IgD-negative memory B cell (primary cell): ENCODE measurements at regions not wholly inside any gene's neighbourhood (a gene's known extent, or its start where the extent isn't known, plus 50 kb on each side); places are given as distances from the start of the nearest gene placed in this dataset.
A peak's percentile ranks its signal among the peaks of the same experiment; 100 is the strongest.
"Not testable (repeated sequence)": the region's sequence is repeated elsewhere in the genome, so short reads cannot be mapped to it uniquely, and the experiment has no call there.

Experiments used
- H3K27ac Mint-ChIP-seq, 3 donors: one replicate each; pipeline ENCODE4 v1.8.0; 2020 to 2022; ENCODE audit warnings: mild to moderate bottlenecking in 3 of 3, mixed read lengths in 3 of 3, moderate library complexity in 1 of 3
- H3K27me3 Mint-ChIP-seq: one replicate; pipeline ENCODE4 v1.8.0; 2021; ENCODE audit warnings: mixed read lengths
- H3K36me3 Mint-ChIP-seq: one replicate; pipeline ENCODE4 v1.8.0; 2020; ENCODE audit warnings: mild to moderate bottlenecking, mixed read lengths
- H3K4me1 Mint-ChIP-seq, 3 donors: one replicate each; pipeline ENCODE4 v1.8.0; 2020 to 2022; ENCODE audit warnings: mixed read lengths in 3 of 3, mild to moderate bottlenecking in 1 of 3
- H3K4me3 Mint-ChIP-seq, 4 donors: one replicate each; pipeline ENCODE4 v1.8.0; 2020 to 2022; ENCODE audit warnings: mild to moderate bottlenecking in 4 of 4, mixed read lengths in 4 of 4, moderate library complexity in 3 of 4
- H3K9me3 Mint-ChIP-seq, 3 donors: one replicate each; pipeline ENCODE4 v1.8.0; 2020 to 2021; ENCODE audit warnings: mixed read lengths in 3 of 3, mild to moderate bottlenecking in 1 of 3

DNA sequence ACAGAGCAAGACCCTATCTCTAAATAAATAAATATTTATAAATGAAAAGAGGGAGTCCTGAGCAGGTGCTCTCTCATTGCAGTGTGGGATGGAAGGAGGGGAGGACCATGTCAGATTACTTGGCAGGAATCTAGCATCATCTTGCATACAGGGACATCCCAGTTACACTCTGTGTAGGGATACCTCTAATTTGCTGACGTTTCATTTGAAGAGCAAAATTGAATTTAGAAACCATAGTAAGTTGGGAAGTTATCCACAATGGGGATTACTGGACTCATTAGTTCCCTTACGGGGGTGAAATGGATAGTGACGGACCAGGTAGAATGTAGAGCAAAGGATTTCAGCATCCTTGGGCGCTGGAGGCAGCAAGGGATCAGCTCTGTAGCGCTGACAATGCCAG, 52.1 kb downstream of the ARHGEF18 start:
- H3K9me3 Mint-ChIP-seq: no peaks in the 10 kb centered on the region
- peaks cover 24 to 28% (median 25%) of the 10 kb centered on the region in 3 donors for H3K4me1 Mint-ChIP-seq
- peaks cover 11% of the 10 kb centered on the region for H3K36me3 Mint-ChIP-seq
- H3K4me3 Mint-ChIP-seq: peak overlapping the region in 2 of 4 donors; percentile 6 to 49
- peak overlapping the region in 1 of 3 donors; percentile 15 for H3K27ac Mint-ChIP-seq
- no peaks in the 10 kb centered on the region for H3K27me3 Mint-ChIP-seq

DNA sequence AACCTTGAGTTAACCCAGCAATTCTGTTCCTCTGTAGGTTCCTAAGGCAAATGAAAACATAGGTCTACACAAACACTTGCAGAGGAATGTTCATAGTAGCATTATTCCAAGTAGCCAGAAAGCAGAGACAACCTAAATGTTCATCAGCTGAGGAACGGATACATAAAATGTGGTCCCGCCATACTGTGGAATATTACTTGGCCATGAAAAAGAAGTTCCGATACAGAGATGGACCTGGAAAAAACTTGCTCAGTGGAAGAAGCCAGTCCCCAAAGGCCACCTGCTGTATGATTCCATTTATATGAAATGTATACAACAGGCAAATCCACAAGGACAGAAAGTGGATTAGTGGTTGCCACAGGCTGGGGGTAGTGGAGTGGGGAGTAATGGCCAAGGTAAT, 53.0 kb downstream of the ARHGEF18 start:
- H3K4me3 Mint-ChIP-seq: no peak overlapping the region

DNA sequence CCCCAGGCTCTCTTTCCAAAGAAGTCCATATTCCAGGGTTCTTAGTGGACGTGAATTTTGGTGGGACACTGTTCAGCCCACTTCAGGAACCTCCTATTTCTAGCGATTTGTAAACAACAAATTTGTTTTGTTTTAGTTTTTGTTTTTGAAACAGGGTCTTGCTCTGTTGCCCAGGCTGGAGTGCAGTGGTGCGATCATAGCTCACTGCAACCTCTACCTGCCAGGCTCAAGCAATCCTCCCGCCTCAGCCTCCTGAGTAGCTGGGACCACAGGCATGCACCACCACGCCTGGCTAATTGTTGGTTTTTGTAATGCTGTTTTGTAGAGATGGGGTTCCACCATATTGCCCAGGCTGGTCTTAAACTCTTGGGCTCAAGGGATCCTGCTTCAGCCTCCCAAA, 56.7 kb downstream of the ARHGEF18 start:
- Mint-ChIP-seq H3K27ac (peak overlapping the region in 2 of 3 donors; percentile 60 to 63), H3K4me1 (peaks cover 21 to 32% (median 24%) of the 10 kb centered on the region in 3 donors), H3K4me3 (peak overlapping the region in 1 of 4 donors; percentile 55)
- not testable (repeated sequence) for H3K36me3 Mint-ChIP-seq, H3K27me3 Mint-ChIP-seq, H3K9me3 Mint-ChIP-seq

More for the DNA sequence above, 53.0 kb downstream of the ARHGEF18 start:
- Mint-ChIP-seq H3K27me3 (no peaks in the 10 kb centered on the region), H3K36me3 (peaks cover 8% of the 10 kb centered on the region), H3K27ac (peak overlapping the region in 1 of 3 donors; percentile 15), H3K9me3 (no peaks in the 10 kb centered on the region), H3K4me1 (peaks cover 19 to 25% (median 24%) of the 10 kb centered on the region in 3 donors)

DNA sequence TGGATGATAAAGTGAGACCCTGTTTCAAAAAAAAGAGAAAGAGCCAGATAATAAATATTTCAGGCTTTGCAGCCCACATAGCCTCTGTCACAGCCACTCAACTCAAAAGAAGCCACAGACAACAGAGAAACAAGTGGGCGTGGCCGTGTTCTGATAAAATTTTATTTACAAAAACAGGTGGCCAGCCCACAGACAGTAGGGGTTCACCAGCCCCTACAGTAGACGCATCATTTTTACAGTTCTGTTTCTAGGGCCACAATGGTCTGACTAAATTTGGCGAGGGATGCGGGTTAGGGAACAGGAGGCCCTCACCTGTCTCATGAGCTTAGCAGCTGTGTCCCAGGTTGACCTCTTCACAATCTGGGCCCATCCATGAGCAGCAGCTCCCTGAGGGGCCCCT, 59.5 kb downstream of the ARHGEF18 start:
- Mint-ChIP-seq H3K27me3 (no peaks in the 10 kb centered on the region), H3K4me1 (peaks cover 25 to 32% (median 29%) of the 10 kb centered on the region in 3 donors), H3K27ac (peak overlapping the region; percentile 74 to 93 (median 90)), H3K36me3 (peaks cover 11% of the 10 kb centered on the region), H3K9me3 (no peaks in the 10 kb centered on the region), H3K4me3 (peak overlapping the region in 3 of 4 donors; percentile 75 to 79 (median 79))

DNA sequence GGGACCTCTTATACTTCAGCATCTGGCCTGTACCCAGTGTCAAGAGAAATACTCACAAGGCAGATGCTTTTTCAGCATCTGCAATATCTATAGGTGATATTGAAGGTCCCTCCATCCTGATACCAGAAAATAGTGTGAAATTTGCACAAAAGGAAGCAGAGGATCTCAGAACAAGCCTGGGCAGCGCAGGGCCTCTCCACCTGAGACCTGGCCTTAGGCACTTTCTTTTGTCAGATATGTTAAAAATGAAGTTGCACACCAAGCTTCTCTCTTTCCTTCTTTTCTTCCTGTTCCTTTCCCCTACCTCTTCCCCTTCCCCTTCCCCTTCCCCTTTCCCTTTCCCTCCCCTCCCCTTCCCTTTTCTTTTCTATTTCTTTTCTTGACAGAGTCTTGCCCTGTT, 62.2 kb downstream of the ARHGEF18 start:
- peak overlapping the region in 2 of 3 donors; percentile 16 to 42 for H3K27ac Mint-ChIP-seq
- peaks cover 26 to 32% (median 26%) of the 10 kb centered on the region in 3 donors for H3K4me1 Mint-ChIP-seq
- no peaks in the 10 kb centered on the region for H3K27me3 Mint-ChIP-seq
- H3K9me3 Mint-ChIP-seq: no peaks in the 10 kb centered on the region
- peaks cover 6% of the 10 kb centered on the region for H3K36me3 Mint-ChIP-seq
- H3K4me3 Mint-ChIP-seq: no peak overlapping the region

DNA sequence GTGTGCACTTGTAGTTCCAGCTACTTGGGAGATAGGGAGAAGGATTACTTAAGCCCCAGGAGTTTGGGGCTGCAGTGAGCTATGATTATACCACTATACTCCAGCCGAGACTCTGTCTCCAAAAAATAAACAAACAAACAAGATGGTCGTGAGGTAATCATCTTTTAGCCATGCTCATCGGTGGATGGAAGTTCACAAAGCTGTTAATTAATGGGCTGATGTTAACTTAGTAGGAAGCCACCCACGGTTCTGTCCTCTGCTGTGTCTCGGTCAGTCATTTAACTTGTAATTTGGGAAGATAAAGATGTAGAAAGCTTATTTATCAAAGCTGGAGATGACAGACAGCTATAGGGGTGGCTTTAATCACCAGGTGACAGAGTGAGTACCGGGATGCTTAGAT, 64.9 kb downstream of the ARHGEF18 start:
- H3K4me3 Mint-ChIP-seq: no peak overlapping the region
- peaks cover 16 to 22% (median 17%) of the 10 kb centered on the region in 3 donors for H3K4me1 Mint-ChIP-seq
- peaks cover 6% of the 10 kb centered on the region for H3K36me3 Mint-ChIP-seq

DNA sequence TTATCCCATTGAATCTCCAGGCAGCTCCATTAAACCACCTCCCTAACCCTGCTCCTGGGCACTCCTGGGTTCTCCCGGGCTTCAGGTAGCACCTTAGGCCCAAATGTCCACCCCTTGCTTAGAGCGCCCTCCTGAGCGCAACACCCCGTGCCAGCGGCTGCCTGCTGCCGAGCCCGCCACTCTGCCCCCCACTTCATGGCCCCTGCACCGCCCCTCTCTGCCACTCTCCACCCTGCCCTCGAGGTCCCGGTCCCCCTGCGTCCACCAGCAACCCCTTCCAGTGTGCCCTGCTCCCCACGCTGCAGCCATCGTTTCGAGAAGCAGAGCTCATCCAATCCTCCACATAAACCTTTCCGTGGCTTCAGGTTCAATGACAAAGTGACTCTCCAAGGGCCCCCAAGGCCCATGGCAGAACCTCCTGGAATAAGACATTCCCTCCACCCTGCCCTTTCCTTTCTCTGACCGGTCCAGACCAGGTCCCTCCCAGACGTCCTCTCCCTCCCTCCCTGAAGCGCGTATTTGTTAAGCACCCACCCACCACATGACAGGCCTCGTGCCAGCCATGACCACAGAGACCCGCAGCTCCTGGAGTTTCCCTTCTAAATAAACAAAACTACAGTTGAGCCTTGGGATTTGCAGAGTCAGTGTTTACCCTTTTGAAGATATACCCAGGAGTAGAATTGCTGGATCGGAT, 66.6 kb downstream of the ARHGEF18 start:
- Mint-ChIP-seq H3K27me3 (no peaks in the 10 kb centered on the region), H3K4me3 (peak overlapping the region in 2 of 4 donors; percentile 29 to 76), H3K4me1 (peaks cover 10 to 19% (median 14%) of the 10 kb centered on the region in 3 donors), H3K27ac (peak overlapping the region in 1 of 3 donors; percentile 73), H3K36me3 (peaks cover 6% of the 10 kb centered on the region), H3K9me3 (no peaks in the 10 kb centered on the region)

More for the DNA sequence above, 64.9 kb downstream of the ARHGEF18 start:
- Mint-ChIP-seq H3K9me3 (no peaks in the 10 kb centered on the region), H3K27me3 (no peaks in the 10 kb centered on the region), H3K27ac (no peak overlapping the region)

DNA sequence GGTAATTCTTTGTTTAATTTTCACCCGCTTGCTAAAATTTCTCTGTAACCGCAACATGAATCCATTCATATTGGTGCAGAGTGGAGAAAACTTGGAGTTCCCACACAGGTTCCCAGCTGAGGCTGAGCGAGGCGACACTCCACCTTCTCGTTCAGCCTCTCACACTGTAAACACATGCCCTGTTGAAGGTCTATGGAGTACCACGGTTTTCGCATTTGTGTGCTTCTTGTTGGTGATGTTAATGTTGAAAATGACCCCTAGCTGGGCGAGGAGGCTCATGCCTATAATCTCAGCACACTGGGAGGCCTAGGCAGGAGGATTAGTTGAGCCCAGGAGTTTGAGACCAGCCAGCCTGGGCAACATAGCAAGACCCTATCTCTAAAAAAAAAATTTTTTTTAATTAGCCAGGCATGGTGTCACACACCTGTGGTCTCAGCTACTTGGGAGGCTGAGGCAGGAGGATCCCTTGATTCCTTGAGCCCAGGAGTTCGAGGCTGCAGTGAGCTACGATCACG, 67.2 kb downstream of the ARHGEF18 start:
- peaks cover 10 to 19% (median 12%) of the 10 kb centered on the region in 3 donors for H3K4me1 Mint-ChIP-seq
- H3K36me3 Mint-ChIP-seq: peaks cover 6% of the 10 kb centered on the region
- H3K27ac Mint-ChIP-seq: peak overlapping the region in 1 of 3 donors; percentile 73
- peak overlapping the region in 1 of 4 donors; percentile 29 for H3K4me3 Mint-ChIP-seq
- no peaks in the 10 kb centered on the region for H3K9me3 Mint-ChIP-seq
- no peaks in the 10 kb centered on the region for H3K27me3 Mint-ChIP-seq

DNA sequence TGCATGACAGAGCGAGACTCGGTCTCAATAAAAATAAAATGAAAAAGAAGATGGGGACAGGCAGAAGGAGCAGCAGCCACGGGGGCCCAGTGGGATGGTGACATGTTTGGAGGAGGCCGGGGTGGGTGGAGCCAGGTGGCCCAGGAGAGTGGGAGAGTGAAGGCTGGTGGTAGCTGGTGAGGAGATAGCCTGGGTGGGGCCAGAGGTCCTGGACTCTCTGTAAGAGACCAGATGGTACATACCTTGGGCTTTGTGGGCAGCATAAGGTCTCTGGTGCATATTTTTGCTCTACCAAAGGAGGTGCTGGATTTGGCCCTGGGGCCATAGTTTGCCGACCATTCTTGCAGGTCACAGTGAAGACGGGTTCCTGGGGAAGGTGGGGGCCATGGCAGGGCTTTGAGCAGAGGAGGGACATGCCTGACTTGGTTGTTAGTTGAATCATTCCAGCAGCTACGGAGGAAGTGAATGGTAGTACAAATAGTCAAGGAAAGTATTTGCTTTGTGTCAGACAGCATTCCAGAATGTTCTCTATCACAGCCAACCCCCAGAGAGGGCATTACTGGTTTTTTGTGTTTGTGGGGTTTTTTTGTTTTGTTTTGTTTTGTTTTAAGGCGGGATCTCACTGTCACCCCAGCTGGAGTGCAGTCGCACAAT, 69.1 kb downstream of the ARHGEF18 start:
- Mint-ChIP-seq H3K4me1 (peaks cover 6 to 15% (median 11%) of the 10 kb centered on the region in 3 donors), H3K36me3 (peaks cover 1% of the 10 kb centered on the region), H3K9me3 (no peaks in the 10 kb centered on the region), H3K4me3 (peak overlapping the region in 2 of 4 donors; percentile 28 to 52), H3K27ac (peak overlapping the region in 1 of 3 donors; percentile 24), H3K27me3 (no peaks in the 10 kb centered on the region)

DNA sequence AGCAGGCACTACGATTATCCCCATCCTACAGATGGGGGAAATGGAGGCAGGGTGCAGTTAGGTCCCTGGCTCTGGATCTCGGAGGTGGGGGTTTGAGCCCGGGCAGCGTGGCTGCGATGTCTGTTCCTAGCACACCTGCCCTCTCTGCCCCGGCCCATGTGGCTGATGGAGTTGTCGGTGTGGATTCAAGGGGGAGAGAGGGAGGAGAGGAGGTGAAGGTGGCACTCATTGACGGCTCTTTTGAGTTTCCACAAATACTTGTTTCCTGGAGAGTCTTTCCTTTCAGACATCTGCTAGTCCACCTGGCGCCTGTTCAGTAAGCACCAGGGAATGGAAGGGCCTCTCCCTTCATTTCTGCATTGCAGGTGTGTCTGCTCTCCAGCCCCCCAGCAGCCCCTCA, 69.9 kb downstream of the ARHGEF18 start:
- H3K27me3 Mint-ChIP-seq: no peaks in the 10 kb centered on the region
- H3K27ac Mint-ChIP-seq: no peak overlapping the region
- no peaks in the 10 kb centered on the region for H3K9me3 Mint-ChIP-seq
- no peaks in the 10 kb centered on the region for H3K36me3 Mint-ChIP-seq
- no peak overlapping the region for H3K4me3 Mint-ChIP-seq
- H3K4me1 Mint-ChIP-seq: peaks cover 4 to 12% (median 9%) of the 10 kb centered on the region in 3 donors

DNA sequence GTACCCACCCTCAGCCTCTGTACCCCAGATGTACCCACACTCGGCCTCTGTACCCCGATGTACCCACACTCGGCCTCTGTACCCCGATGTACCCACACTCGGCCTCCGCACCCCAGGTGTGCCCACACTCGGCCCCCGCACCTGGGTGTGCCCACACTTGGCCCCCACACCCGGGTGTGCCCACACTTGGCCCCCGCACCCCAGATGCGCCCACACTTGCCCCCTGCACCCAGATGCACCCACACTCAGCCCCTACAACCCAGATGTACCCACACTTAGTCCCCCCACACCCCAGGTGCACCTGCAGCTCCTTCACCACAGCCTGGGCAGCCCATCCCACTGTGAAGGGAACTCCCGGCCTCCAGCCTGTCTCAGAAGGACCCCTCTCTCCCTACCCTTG, 69.7 kb downstream of the PEX11G start:
- H3K9me3 Mint-ChIP-seq: no peaks in the 10 kb centered on the region
- H3K27me3 Mint-ChIP-seq: no peaks in the 10 kb centered on the region
- H3K4me3 Mint-ChIP-seq: no peak overlapping the region
- no peak overlapping the region for H3K27ac Mint-ChIP-seq
- peaks cover 4 to 11% (median 9%) of the 10 kb centered on the region in 3 donors for H3K4me1 Mint-ChIP-seq
- H3K36me3 Mint-ChIP-seq: peaks cover 2% of the 10 kb centered on the region

DNA sequence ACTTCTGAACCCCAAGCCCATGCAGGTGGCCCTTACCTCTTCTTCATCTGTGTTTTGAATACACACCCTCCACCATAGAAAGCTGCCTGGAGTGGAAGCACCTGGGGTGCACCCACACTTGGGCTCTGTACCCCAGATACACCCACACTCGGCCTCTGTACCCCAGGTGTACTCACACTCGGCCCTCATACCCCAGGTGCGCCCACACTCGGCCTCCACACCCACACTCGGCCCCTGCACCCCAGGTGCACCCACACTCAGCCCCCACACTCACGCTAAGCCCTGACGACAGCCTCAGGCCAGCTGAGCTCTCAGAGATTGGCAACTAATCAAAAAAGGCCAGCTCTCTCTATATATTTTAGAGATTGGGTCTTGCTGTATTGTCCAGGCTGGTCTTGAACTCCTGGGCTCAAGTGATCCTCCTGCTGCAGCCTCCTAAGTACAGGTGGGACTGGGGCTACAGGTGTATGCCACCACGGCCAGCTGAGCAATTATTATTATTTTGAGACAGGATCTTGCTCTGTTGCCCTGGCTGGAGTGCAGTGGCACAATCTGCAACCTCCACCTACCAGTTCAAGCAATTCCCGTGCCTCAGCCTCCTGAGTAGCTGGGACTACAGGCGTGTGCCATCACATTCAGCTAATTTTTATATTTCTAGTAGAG, 68.9 kb downstream of the PEX11G start:
- H3K27me3 Mint-ChIP-seq: no peaks in the 10 kb centered on the region
- peak overlapping the region in 1 of 3 donors; percentile 39 for H3K27ac Mint-ChIP-seq
- no peaks in the 10 kb centered on the region for H3K9me3 Mint-ChIP-seq
- peaks cover 4 to 11% (median 9%) of the 10 kb centered on the region in 3 donors for H3K4me1 Mint-ChIP-seq
- H3K4me3 Mint-ChIP-seq: peak overlapping the region in 1 of 4 donors; percentile 46
- H3K36me3 Mint-ChIP-seq: peaks cover 2% of the 10 kb centered on the region

DNA sequence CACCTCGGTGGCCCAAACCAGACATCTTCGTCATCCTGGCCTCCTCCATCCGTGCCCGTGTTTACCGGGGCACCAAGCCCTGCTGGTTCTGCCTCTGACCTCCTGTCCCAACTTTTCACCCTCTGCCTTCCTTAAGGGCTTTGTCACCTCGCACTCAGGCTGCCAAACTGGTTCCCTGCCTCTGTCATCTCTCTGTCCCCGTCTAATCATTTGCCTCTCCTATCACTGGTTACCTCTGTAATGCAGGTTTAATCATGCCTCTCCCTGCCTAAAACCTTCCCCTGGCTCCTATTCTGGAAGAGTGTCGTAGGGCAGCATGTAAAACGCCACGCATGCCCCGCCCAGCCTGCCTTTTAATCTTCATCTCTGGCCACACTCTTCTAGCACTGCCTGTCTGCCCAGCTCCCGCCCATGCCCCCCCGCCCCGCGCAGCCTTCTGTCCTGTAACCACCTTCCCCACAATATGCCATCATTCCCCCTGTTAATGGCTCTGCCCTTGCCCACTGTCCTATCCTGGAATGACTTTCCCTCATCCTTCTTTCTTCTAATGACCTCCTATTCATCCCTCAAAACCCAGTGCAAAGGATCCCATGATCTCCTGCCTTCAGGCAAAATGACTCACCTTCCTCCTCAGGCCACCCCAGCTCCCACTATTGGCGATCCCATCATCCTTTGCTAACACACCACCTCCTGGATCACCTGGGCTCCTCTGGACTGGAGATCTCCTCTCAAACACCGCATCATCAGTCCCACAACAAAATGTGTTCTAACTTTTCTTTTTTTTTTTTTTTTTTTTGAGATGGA, 66.7 kb downstream of the PEX11G start:
- Mint-ChIP-seq H3K4me3 (peak overlapping the region in 1 of 4 donors; percentile 39), H3K36me3 (peaks cover 2% of the 10 kb centered on the region)

More for the DNA sequence above, 66.7 kb downstream of the PEX11G start:
- Mint-ChIP-seq H3K9me3 (no peaks in the 10 kb centered on the region), H3K27me3 (no peaks in the 10 kb centered on the region), H3K4me1 (peaks cover 4 to 8% (median 6%) of the 10 kb centered on the region in 3 donors), H3K27ac (peak overlapping the region in 2 of 3 donors; percentile 51 to 89)
